ENCODE measurements at regions not wholly inside any gene's neighbourhood (a gene's known extent, or its start where the extent isn't known, plus 50 kb on each side); places are given as distances from the start of the nearest gene placed in this dataset.

- TF ChIP-seq POLR2A (IDR thresholded peaks at IDR 0.05; ENCODE audit: low read depth) (no peak), CTCF (IDR thresholded peaks at IDR 0.05) (no peak)
Measured at GRCh38 chr3:56938530-56938929, 121.9 kb upstream of the SPATA12 start.
